ENCODE measurements at regions not wholly inside any gene's neighbourhood (a gene's known extent, or its start where the extent isn't known, plus 50 kb on each side); places are given as distances from the start of the nearest gene placed in this dataset.

GRCh38 chr16:63497408-63497807 lies 1461.2 kb upstream of the CDH8 start:
- no peaks in the 10 kb centered on the region for H3K4me1 ChIP-seq
- DNase-seq, result no peak
- Mint-ChIP-seq H3K36me3 (ENCODE audit: insufficient read depth, unreplicated experiment) (no peaks in the 10 kb centered on the region), H3K9me3 (ENCODE audit: unreplicated experiment) (no peaks in the 10 kb centered on the region), H3K4me1 (ENCODE audit: low read depth, unreplicated experiment) (no peaks in the 10 kb centered on the region), H3K27ac (ENCODE audit: unreplicated experiment) (no peak overlapping the region), H3K27me3 (ENCODE audit: insufficient read depth, unreplicated experiment) (no peaks in the 10 kb centered on the region), H3K4me3 (ENCODE audit: unreplicated experiment) (no peak overlapping the region)
- H3K4me3 ChIP-seq (ENCODE audit: low read depth, low read length), result no peak overlapping the region
- no peaks in the 10 kb centered on the region for H3K9me3 ChIP-seq
- H3K27me3 ChIP-seq (replicated peaks; ENCODE audit: control insufficient read depth, insufficient read depth, low read length), result no peaks in the 10 kb centered on the region
- no peak for TF ChIP-seq CTCF (IDR thresholded peaks at IDR 0.05; ENCODE audit: insufficient read depth in 1 of 2, low read depth in 1 of 2, low read length in 1 of 2, severe bottlenecking in 1 of 2, unreplicated experiment in 1 of 2)
- no peaks in the 10 kb centered on the region for H3K36me3 ChIP-seq (ENCODE audit: control insufficient read depth, insufficient read depth, low read length)
- intact Hi-C loops (cut with micrococcal nuclease; ENCODE audit: unreplicated experiment), result loop anchor here (10.0 kb wide), 1 partner anchor 63 kb away; no protein-coding TSS in a partner anchor
- no TSS peak for BruUV-seq (replicated peaks)
- CTCF ChIA-PET, result no interaction called here
- POLR2A ChIA-PET, result no interaction called here

- CTCF ChIA-PET, result no interaction called here
- H3K9me3 Mint-ChIP-seq (ENCODE audit: unreplicated experiment), result no peaks in the 10 kb centered on the region
These were observed 1460.0 kb upstream of the CDH8 start for GRCh38 chr16:63496282-63496681.

GRCh38 chr16:63488955-63489354 lies 1452.7 kb upstream of the CDH8 start:
- H3K4me1 Mint-ChIP-seq (ENCODE audit: low read depth, unreplicated experiment), result no peaks in the 10 kb centered on the region
- no peak overlapping the region for H3K4me3 ChIP-seq (ENCODE audit: low read depth, low read length)
- no peaks in the 10 kb centered on the region for H3K4me1 ChIP-seq
- no peak overlapping the region for H3K4me3 Mint-ChIP-seq (ENCODE audit: unreplicated experiment)
- no peaks in the 10 kb centered on the region for H3K27me3 ChIP-seq (replicated peaks; ENCODE audit: control insufficient read depth, insufficient read depth, low read length)
- intact Hi-C loops (cut with micrococcal nuclease; ENCODE audit: unreplicated experiment), result no loop called here
- no peaks in the 10 kb centered on the region for H3K27me3 Mint-ChIP-seq (ENCODE audit: insufficient read depth, unreplicated experiment)
- no peak for TF ChIP-seq CTCF (IDR thresholded peaks at IDR 0.05; ENCODE audit: insufficient read depth in 1 of 2, low read depth in 1 of 2, low read length in 1 of 2, severe bottlenecking in 1 of 2, unreplicated experiment in 1 of 2)
- H3K36me3 Mint-ChIP-seq (ENCODE audit: insufficient read depth, unreplicated experiment), result no peaks in the 10 kb centered on the region
- ChIA-PET CTCF (no interaction called here), POLR2A (no interaction called here)
- H3K9me3 ChIP-seq, result no peaks in the 10 kb centered on the region
- H3K9me3 Mint-ChIP-seq (ENCODE audit: unreplicated experiment), result no peaks in the 10 kb centered on the region
- no peak for DNase-seq
- H3K36me3 ChIP-seq (ENCODE audit: control insufficient read depth, insufficient read depth, low read length), result no peaks in the 10 kb centered on the region
- H3K27ac Mint-ChIP-seq (ENCODE audit: unreplicated experiment), result no peak overlapping the region
- BruUV-seq (replicated peaks), result no TSS peak

More at GRCh38 chr16:63496282-63496681, 1460.0 kb upstream of the CDH8 start:
- Histone ChIP-seq H3K9me3 (no peaks in the 10 kb centered on the region), H3K4me1 (no peaks in the 10 kb centered on the region), H3K36me3 (ENCODE audit: control insufficient read depth, insufficient read depth, low read length) (no peaks in the 10 kb centered on the region), H3K27me3 (replicated peaks; ENCODE audit: control insufficient read depth, insufficient read depth, low read length) (no peaks in the 10 kb centered on the region), H3K4me3 (ENCODE audit: low read depth, low read length) (no peak overlapping the region)
- no peak for DNase-seq
- Mint-ChIP-seq H3K27me3 (ENCODE audit: insufficient read depth, unreplicated experiment) (no peaks in the 10 kb centered on the region), H3K27ac (ENCODE audit: unreplicated experiment) (no peak overlapping the region), H3K4me3 (ENCODE audit: unreplicated experiment) (no peak overlapping the region), H3K36me3 (ENCODE audit: insufficient read depth, unreplicated experiment) (no peaks in the 10 kb centered on the region), H3K4me1 (ENCODE audit: low read depth, unreplicated experiment) (no peaks in the 10 kb centered on the region)
- no peak for TF ChIP-seq CTCF (IDR thresholded peaks at IDR 0.05; ENCODE audit: insufficient read depth in 1 of 2, low read depth in 1 of 2, low read length in 1 of 2, severe bottlenecking in 1 of 2, unreplicated experiment in 1 of 2)
- no TSS peak for BruUV-seq (replicated peaks)
- POLR2A ChIA-PET, result no interaction called here
- intact Hi-C loops (cut with micrococcal nuclease; ENCODE audit: unreplicated experiment), result loop anchor here (10.0 kb wide), 1 partner anchor 61 kb away; no protein-coding TSS in a partner anchor
